Caco-2 (cell line): ENCODE measurements at regions not wholly inside any gene's neighbourhood (a gene's known extent, or its start where the extent isn't known, plus 50 kb on each side); places are given as distances from the start of the nearest gene placed in this dataset.

Experiments
- BruUV-seq: library from RNA; stranded (reverse); fragments of 400-500 nt; replicated peaks from 2 replicates; lab custom pipeline; 2021; lab: Mats Ljungman, UMichigan
- CTCF ChIA-PET: fragments of 300-600 bp; sonication (Branson Sonifier 250); formaldehyde crosslinking; loops from one replicate; lab custom pipeline; 2022; ENCODE audit warnings: antibody characterized with exemption; lab: Charles Lee
- POLR2A ChIA-PET: fragments of 300-600 bp; sonication (Branson Sonifier 250); formaldehyde crosslinking; loops from one replicate; lab custom pipeline; 2022; ENCODE audit warnings: antibody characterized with exemption; lab: Charles Lee
- DNase-seq, 2 experiments: peaks; one replicate each; pipeline versions ENCODE4 v3.0.0 to v3.0.0-alpha.2; 2020 to 2022
- H3K27me3 ChIP-seq: replicated peaks from 2 replicates; pipeline ENCODE4 v1.6.0; 2011; ENCODE audit warnings: low read length; ENCODE audit not compliant: control insufficient read depth, insufficient read depth
- H3K36me3 ChIP-seq: 2 replicates; pipeline ENCODE4 v1.5.1; 2011; ENCODE audit warnings: low read length; ENCODE audit not compliant: control insufficient read depth, insufficient read depth
- H3K4me1 ChIP-seq: fragments of 250-450 bp; sonication (Bioruptor Pico); 2 replicates; pipeline ENCODE4 v1.5.1; 2020; ENCODE audit warnings: mild to moderate bottlenecking
- H3K4me3 ChIP-seq: 2 replicates; pipeline ENCODE4 v1.5.1; 2011; ENCODE audit warnings: low read depth, mild to moderate bottlenecking, control low read depth, low read length
- H3K9me3 ChIP-seq: fragments of 250-450 bp; sonication (Bioruptor Pico); 2 replicates; pipeline ENCODE4 v1.5.1; 2020; ENCODE audit warnings: mild to moderate bottlenecking, moderate library complexity
- H3K27ac Mint-ChIP-seq: one replicate; pipeline ENCODE4 v1.8.0; 2022; ENCODE audit warnings: mixed read lengths; ENCODE audit not compliant: unreplicated experiment
- H3K27me3 Mint-ChIP-seq: one replicate; pipeline ENCODE4 v1.8.0; 2022; ENCODE audit warnings: mixed read lengths; ENCODE audit not compliant: insufficient read depth, unreplicated experiment
- H3K36me3 Mint-ChIP-seq: one replicate; pipeline ENCODE4 v1.8.0; 2022; ENCODE audit warnings: mild to moderate bottlenecking, mixed read lengths; ENCODE audit not compliant: insufficient read depth, unreplicated experiment
- H3K4me1 Mint-ChIP-seq: one replicate; pipeline ENCODE4 v1.8.0; 2022; ENCODE audit warnings: low read depth, mixed read lengths; ENCODE audit not compliant: unreplicated experiment
- H3K4me3 Mint-ChIP-seq: one replicate; pipeline ENCODE4 v1.8.0; 2022; ENCODE audit warnings: mild to moderate bottlenecking, moderate library complexity, mixed read lengths; ENCODE audit not compliant: unreplicated experiment
- H3K9me3 Mint-ChIP-seq: one replicate; pipeline ENCODE4 v1.8.0; 2022; ENCODE audit warnings: mixed read lengths; ENCODE audit not compliant: unreplicated experiment
- CTCF ChIP-seq, 2 experiments: fragments of 200-600 bp in 1 of 2; IDR thresholded peaks; 1 replicate in 1 of 2; 2 replicates in 1 of 2; pipeline versions ENCODE4 v1.5.1 to v1.8.0; 2011 to 2022; ENCODE audit warnings: antibody characterized with exemption in 1 of 2, control low read depth in 1 of 2, inconsistent platforms in 1 of 2, low read depth in 1 of 2, low read length in 1 of 2, mild to moderate bottlenecking in 1 of 2, moderate library complexity in 1 of 2; ENCODE audit not compliant: insufficient read depth in 1 of 2, severe bottlenecking in 1 of 2, unreplicated experiment in 1 of 2
- intact Hi-C: fragments of 100-400 bp; cut with micrococcal nuclease; formaldehyde crosslinking; loops from one replicate; pipeline ENCODE4 v1.10.0; 2022; ENCODE audit not compliant: unreplicated experiment

DNA sequence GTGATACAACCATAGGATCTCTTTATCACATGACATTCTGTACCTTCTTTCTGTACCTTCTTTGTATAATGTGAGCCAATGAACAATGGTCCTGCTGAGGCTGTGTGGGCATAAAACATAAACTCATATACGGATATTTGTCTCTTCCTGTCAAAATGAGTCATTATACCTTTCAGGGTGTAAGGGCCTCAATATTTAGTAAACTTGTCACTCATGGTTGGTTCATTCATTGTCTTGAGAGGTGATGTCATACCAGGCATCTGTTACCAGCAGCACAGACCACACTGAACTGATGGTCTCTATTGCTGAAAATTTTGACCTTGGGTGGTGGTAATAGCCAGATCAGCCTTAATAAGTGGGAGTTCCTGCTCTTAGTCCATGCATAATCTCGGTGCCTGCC lies 287.6 kb upstream of the TPK1 start:
- no peak for DNase-seq
- H3K27me3 Mint-ChIP-seq, result no peaks in the 10 kb centered on the region
- no peak for TF ChIP-seq CTCF (IDR thresholded peaks at IDR 0.05; ENCODE audit: insufficient read depth in 1 of 2, low read depth in 1 of 2, low read length in 1 of 2, severe bottlenecking in 1 of 2, unreplicated experiment in 1 of 2)
- no peaks in the 10 kb centered on the region for H3K36me3 ChIP-seq
- CTCF ChIA-PET, result no interaction called here
- no peak overlapping the region for H3K27ac Mint-ChIP-seq
- no peaks in the 10 kb centered on the region for H3K9me3 Mint-ChIP-seq
- H3K4me3 Mint-ChIP-seq, result no peak overlapping the region
- POLR2A ChIA-PET, result no interaction called here
- H3K4me3 ChIP-seq, result no peak overlapping the region
- H3K4me1 ChIP-seq, result no peaks in the 10 kb centered on the region
- H3K4me1 Mint-ChIP-seq, result no peaks in the 10 kb centered on the region
- no peaks in the 10 kb centered on the region for H3K9me3 ChIP-seq
- H3K36me3 Mint-ChIP-seq, result no peaks in the 10 kb centered on the region
- intact Hi-C loops, result no loop called here
- H3K27me3 ChIP-seq, result no peaks in the 10 kb centered on the region
- BruUV-seq, result no TSS peak

GRCh38 chr7:145106001-145106400 lies 270.1 kb upstream of the TPK1 start:
- no peaks in the 10 kb centered on the region for H3K36me3 ChIP-seq
- H3K4me3 Mint-ChIP-seq, result no peak overlapping the region
- no TSS peak for BruUV-seq
- CTCF ChIA-PET, result no interaction called here
- H3K4me3 ChIP-seq, result no peak overlapping the region
- POLR2A ChIA-PET, result no interaction called here
- H3K4me1 Mint-ChIP-seq, result no peaks in the 10 kb centered on the region
- H3K9me3 ChIP-seq, result no peaks in the 10 kb centered on the region
- H3K27me3 ChIP-seq, result no peaks in the 10 kb centered on the region
- H3K27me3 Mint-ChIP-seq, result peaks cover 7% of the 10 kb centered on the region
- DNase-seq, result no peak
- intact Hi-C loops, result no loop called here
- H3K27ac Mint-ChIP-seq, result no peak overlapping the region
- TF ChIP-seq CTCF (IDR thresholded peaks at IDR 0.05; ENCODE audit: insufficient read depth in 1 of 2, low read depth in 1 of 2, low read length in 1 of 2, severe bottlenecking in 1 of 2, unreplicated experiment in 1 of 2), result no peak
- no peaks in the 10 kb centered on the region for H3K4me1 ChIP-seq
- peaks cover 10% of the 10 kb centered on the region for H3K9me3 Mint-ChIP-seq
- H3K36me3 Mint-ChIP-seq, result no peaks in the 10 kb centered on the region

GRCh38 chr7:145105561-145105960 lies 269.7 kb upstream of the TPK1 start:
- no peaks in the 10 kb centered on the region for H3K4me1 Mint-ChIP-seq
- no peak overlapping the region for H3K4me3 Mint-ChIP-seq
- no peak for TF ChIP-seq CTCF (IDR thresholded peaks at IDR 0.05; ENCODE audit: insufficient read depth in 1 of 2, low read depth in 1 of 2, low read length in 1 of 2, severe bottlenecking in 1 of 2, unreplicated experiment in 1 of 2)
- ChIA-PET POLR2A (no interaction called here), CTCF (no interaction called here)
- no peak overlapping the region for H3K27ac Mint-ChIP-seq
- Histone ChIP-seq H3K36me3 (no peaks in the 10 kb centered on the region), H3K4me1 (no peaks in the 10 kb centered on the region), H3K27me3 (no peaks in the 10 kb centered on the region), H3K4me3 (no peak overlapping the region), H3K9me3 (no peaks in the 10 kb centered on the region)
- no peaks in the 10 kb centered on the region for H3K36me3 Mint-ChIP-seq
- peaks cover 9% of the 10 kb centered on the region for H3K27me3 Mint-ChIP-seq
- intact Hi-C loops, result no loop called here
- peaks cover 9% of the 10 kb centered on the region for H3K9me3 Mint-ChIP-seq
- no peak for DNase-seq
- BruUV-seq, result no TSS peak
